ENCODE measurements at regions not wholly inside any gene's neighbourhood (a gene's known extent, or its start where the extent isn't known, plus 50 kb on each side); places are given as distances from the start of the nearest gene placed in this dataset.
"Not testable (repeated sequence)": the region's sequence is repeated elsewhere in the genome, so short reads cannot be mapped to it uniquely, and the experiment has no call there.

GRCh38 chrX:31014474-31014873 is 57.4 kb downstream of the FTHL17 start:
- H3K4me3 ChIP-seq; H3K9me3 ChIP-seq; H3K4me1 ChIP-seq; DNase-seq; H3K27ac ChIP-seq; H3K36me3 ChIP-seq; intact Hi-C loops (cut with DNase I; ENCODE audit: low total_unique reads); H3K27me3 ChIP-seq: not testable (repeated sequence)

- intact Hi-C loops (cut with DNase I; ENCODE audit: low total_unique reads): no loop called here
- H3K4me1 ChIP-seq: no peaks in the 10 kb centered on the region
These were observed 59.3 kb downstream of the FTHL17 start for GRCh38 chrX:31012509-31013025.

GRCh38 chrX:31007321-31007720 is 64.5 kb downstream of the FTHL17 start:
- Histone ChIP-seq H3K4me1 (no peaks in the 10 kb centered on the region), H3K27me3 (no peaks in the 10 kb centered on the region), H3K9me3 (no peaks in the 10 kb centered on the region), H3K36me3 (no peaks in the 10 kb centered on the region), H3K27ac (no peak overlapping the region), H3K4me3 (no peak overlapping the region)
- no peak for TF ChIP-seq CTCF (IDR thresholded peaks at IDR 0.05)
- TF ChIP-seq POLR2A (IDR thresholded peaks at IDR 0.05): no peak
- intact Hi-C loops (cut with DNase I; ENCODE audit: low total_unique reads): no loop called here
- no peak for DNase-seq

More at GRCh38 chrX:31012509-31013025, 59.3 kb downstream of the FTHL17 start:
- Histone ChIP-seq H3K4me3 (no peak overlapping the region), H3K27ac (no peak overlapping the region), H3K27me3 (no peaks in the 10 kb centered on the region), H3K9me3 (no peaks in the 10 kb centered on the region), H3K36me3 (no peaks in the 10 kb centered on the region)
- TF ChIP-seq POLR2A (IDR thresholded peaks at IDR 0.05): no peak
- no peak for TF ChIP-seq CTCF (IDR thresholded peaks at IDR 0.05)
- DNase-seq: no peak

GRCh38 chrX:31006027-31006426 is 65.8 kb downstream of the FTHL17 start:
- intact Hi-C loops (cut with DNase I; ENCODE audit: low total_unique reads): no loop called here
- no peak overlapping the region for H3K4me3 ChIP-seq
- H3K9me3 ChIP-seq: no peaks in the 10 kb centered on the region
- no peaks in the 10 kb centered on the region for H3K36me3 ChIP-seq
- H3K4me1 ChIP-seq: no peaks in the 10 kb centered on the region
- TF ChIP-seq CTCF (IDR thresholded peaks at IDR 0.05) (no peak), POLR2A (IDR thresholded peaks at IDR 0.05) (no peak)
- no peak overlapping the region for H3K27ac ChIP-seq
- no peak for DNase-seq
- H3K27me3 ChIP-seq: no peaks in the 10 kb centered on the region

- Histone ChIP-seq H3K27ac (no peak overlapping the region), H3K36me3 (no peaks in the 10 kb centered on the region), H3K4me1 (no peaks in the 10 kb centered on the region), H3K27me3 (no peaks in the 10 kb centered on the region), H3K4me3 (no peak overlapping the region), H3K9me3 (no peaks in the 10 kb centered on the region)
- DNase-seq: no peak
- intact Hi-C loops (cut with DNase I; ENCODE audit: low total_unique reads): no loop called here
- TF ChIP-seq POLR2A (IDR thresholded peaks at IDR 0.05) (no peak), CTCF (IDR thresholded peaks at IDR 0.05) (no peak)
These were observed 74.4 kb downstream of the FTHL17 start for GRCh38 chrX:30997411-30997810.

GRCh38 chrX:30995705-30996104 is 76.1 kb downstream of the FTHL17 start:
- Histone ChIP-seq H3K27me3 (no peaks in the 10 kb centered on the region), H3K27ac (no peak overlapping the region), H3K36me3 (no peaks in the 10 kb centered on the region), H3K4me1 (no peaks in the 10 kb centered on the region), H3K4me3 (no peak overlapping the region), H3K9me3 (no peaks in the 10 kb centered on the region)
- intact Hi-C loops (cut with DNase I; ENCODE audit: low total_unique reads): no loop called here
- DNase-seq: no peak
- TF ChIP-seq POLR2A (IDR thresholded peaks at IDR 0.05) (no peak), CTCF (IDR thresholded peaks at IDR 0.05) (no peak)
